Endothelial cell (in vitro differentiated cells): ENCODE measurements at regions not wholly inside any gene's neighbourhood (a gene's known extent, or its start where the extent isn't known, plus 50 kb on each side); places are given as distances from the start of the nearest gene placed in this dataset.

Experiments used
- DNase-seq: peaks from one replicate; pipeline ENCODE4 v3.0.0; 2021; ENCODE audit warnings: low spot score
- H3K27ac Mint-ChIP-seq: one replicate; pipeline ENCODE4 v1.8.0; 2021; ENCODE audit warnings: mixed read lengths, inconsistent platforms; ENCODE audit not compliant: unreplicated experiment
- H3K27me3 Mint-ChIP-seq: one replicate; pipeline ENCODE4 v1.8.0; 2021; ENCODE audit warnings: mild to moderate bottlenecking, moderate library complexity, mixed read lengths, inconsistent platforms; ENCODE audit not compliant: unreplicated experiment
- H3K36me3 Mint-ChIP-seq: one replicate; pipeline ENCODE4 v1.8.0; 2021; ENCODE audit warnings: mild to moderate bottlenecking, low read depth, mixed read lengths, inconsistent platforms; ENCODE audit not compliant: unreplicated experiment
- H3K4me1 Mint-ChIP-seq: one replicate; pipeline ENCODE4 v1.8.0; 2021; ENCODE audit warnings: mild to moderate bottlenecking, mixed read lengths, inconsistent platforms; ENCODE audit not compliant: unreplicated experiment
- H3K4me3 Mint-ChIP-seq: one replicate; pipeline ENCODE4 v1.8.0; 2021; ENCODE audit warnings: mild to moderate bottlenecking, mixed read lengths, inconsistent platforms; ENCODE audit not compliant: unreplicated experiment
- H3K9me3 Mint-ChIP-seq: one replicate; pipeline ENCODE4 v1.8.0; 2021; ENCODE audit warnings: mixed read lengths, inconsistent platforms; ENCODE audit not compliant: unreplicated experiment
- CTCF ChIP-seq: fragments of 200-600 bp; sonication (generic); IDR thresholded peaks from one replicate; pipeline ENCODE4 v1.5.0; 2021; ENCODE audit warnings: antibody characterized with exemption; ENCODE audit not compliant: unreplicated experiment

GRCh38 chr5:158525663-158526062 lies 574.1 kb downstream of the EBF1 start:
- H3K4me3 Mint-ChIP-seq, result no peak overlapping the region
- no peaks in the 10 kb centered on the region for H3K9me3 Mint-ChIP-seq
- H3K4me1 Mint-ChIP-seq, result no peaks in the 10 kb centered on the region
- DNase-seq, result no peak
- TF ChIP-seq CTCF, result no peak
- H3K36me3 Mint-ChIP-seq, result no peaks in the 10 kb centered on the region
- H3K27me3 Mint-ChIP-seq, result no peaks in the 10 kb centered on the region
- no peak overlapping the region for H3K27ac Mint-ChIP-seq

GRCh38 chr5:158524070-158524469 lies 575.6 kb downstream of the EBF1 start:
- Mint-ChIP-seq H3K4me3 (no peak overlapping the region), H3K27me3 (no peaks in the 10 kb centered on the region), H3K9me3 (no peaks in the 10 kb centered on the region), H3K4me1 (no peaks in the 10 kb centered on the region), H3K36me3 (no peaks in the 10 kb centered on the region), H3K27ac (no peak overlapping the region)
- no peak for DNase-seq
- TF ChIP-seq CTCF, result no peak

DNA sequence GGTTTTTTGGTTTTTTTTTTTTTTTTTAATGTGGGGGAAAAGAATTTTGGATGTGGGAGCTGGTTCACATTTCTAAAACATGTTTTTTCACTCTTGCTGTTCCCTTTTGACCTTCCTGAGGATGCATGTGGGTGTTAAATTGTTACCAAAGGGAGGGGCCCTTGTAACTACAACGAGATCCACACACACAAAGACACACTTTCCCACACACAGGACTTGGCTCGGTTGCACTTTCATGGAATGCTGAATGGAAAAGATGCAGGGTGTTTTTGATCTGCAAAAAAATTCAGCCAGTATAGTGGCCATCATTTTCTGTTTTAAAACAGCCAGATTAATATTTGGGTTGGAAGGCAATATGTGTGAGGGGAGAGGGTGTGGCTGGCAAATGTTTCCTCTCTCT lies 576.9 kb downstream of the EBF1 start:
- Mint-ChIP-seq H3K27ac (no peak overlapping the region), H3K4me1 (no peaks in the 10 kb centered on the region), H3K4me3 (no peak overlapping the region), H3K36me3 (no peaks in the 10 kb centered on the region), H3K9me3 (no peaks in the 10 kb centered on the region), H3K27me3 (no peaks in the 10 kb centered on the region)
- DNase-seq, result no peak
- no peak for TF ChIP-seq CTCF

- Mint-ChIP-seq H3K27ac (no peak overlapping the region), H3K4me3 (no peak overlapping the region), H3K36me3 (no peaks in the 10 kb centered on the region), H3K9me3 (no peaks in the 10 kb centered on the region), H3K4me1 (no peaks in the 10 kb centered on the region), H3K27me3 (no peaks in the 10 kb centered on the region)
- DNase-seq, result no peak
- TF ChIP-seq CTCF, result no peak
These were observed 577.7 kb downstream of the EBF1 start for GRCh38 chr5:158521995-158522394.

- Mint-ChIP-seq H3K4me1 (no peaks in the 10 kb centered on the region), H3K36me3 (no peaks in the 10 kb centered on the region), H3K27me3 (no peaks in the 10 kb centered on the region), H3K9me3 (no peaks in the 10 kb centered on the region), H3K4me3 (no peak overlapping the region), H3K27ac (no peak overlapping the region)
- no peak for DNase-seq
- no peak for TF ChIP-seq CTCF
These were observed 580.2 kb downstream of the EBF1 start for GRCh38 chr5:158519433-158520021.
